Panc1 (cell line): ENCODE measurements at regions not wholly inside any gene's neighbourhood (a gene's known extent, or its start where the extent isn't known, plus 50 kb on each side); places are given as distances from the start of the nearest gene placed in this dataset.

Source experiments
- ATAC-seq: fragments of 200-7000 bp; cut with Tn5 transposase; 2 replicates; pipeline ENCODE4 v1.9.1; 2020; ENCODE audit warnings: mild to moderate bottlenecking, moderate library complexity
- BruUV-seq: library from RNA; stranded (reverse); fragments of 400-500 nt; replicated peaks from 2 replicates; lab custom pipeline; 2021; lab: Mats Ljungman, UMichigan
- CTCF ChIA-PET: fragments of 300-600 bp; sonication (Branson Sonifier 250); formaldehyde crosslinking; loops from one replicate; lab custom pipeline; 2022; ENCODE audit warnings: antibody characterized with exemption; lab: Charles Lee
- POLR2A ChIA-PET: fragments of 300-600 bp; sonication (Branson Sonifier 250); formaldehyde crosslinking; loops from one replicate; lab custom pipeline; 2022; ENCODE audit warnings: antibody characterized with exemption; lab: Charles Lee
- DNase-seq: peaks from one replicate; pipeline ENCODE4 v3.0.0-alpha.2; 2010; ENCODE audit warnings: low read depth, low spot score
- H3K27ac ChIP-seq: 2 replicates; pipeline ENCODE4 v1.5.1; 2011; ENCODE audit warnings: mild to moderate bottlenecking, low read length, inconsistent platforms
- H3K27me3 ChIP-seq: fragments of 200-500 bp; sonication (Bioruptor generic); 2 replicates; pipeline ENCODE4 v1.6.0; 2014; ENCODE audit warnings: low read length, inconsistent platforms; ENCODE audit not compliant: control insufficient read depth, insufficient read depth
- H3K36me3 ChIP-seq: fragments of 200-500 bp; sonication (Bioruptor generic); 2 replicates; pipeline ENCODE4 v1.5.1; 2014; ENCODE audit warnings: inconsistent platforms, mild to moderate bottlenecking, low read length, moderate library complexity; ENCODE audit not compliant: control insufficient read depth, insufficient read depth
- H3K4me1 ChIP-seq: 2 replicates; pipeline ENCODE4 v1.5.1; 2011; ENCODE audit warnings: inconsistent platforms, mild to moderate bottlenecking, low read length, moderate library complexity; ENCODE audit not compliant: control insufficient read depth, insufficient read depth
- H3K4me3 ChIP-seq, 2 experiments: 2 replicates each; pipeline ENCODE4 v1.5.1; 2011 to 2012; ENCODE audit warnings: low read depth in 2 of 2, low read length in 2 of 2, mild to moderate bottlenecking in 2 of 2, inconsistent platforms in 1 of 2, moderate library complexity in 1 of 2
- H3K9me3 ChIP-seq: fragments of 200-500 bp; sonication (Bioruptor generic); 2 replicates; pipeline ENCODE4 v1.5.1; 2014; ENCODE audit warnings: low read depth, mild to moderate bottlenecking, inconsistent platforms, low read length, moderate library complexity; ENCODE audit not compliant: control insufficient read depth, insufficient read depth
- CTCF ChIP-seq: fragments of 450-650 bp; IDR thresholded peaks from 2 replicates; pipeline ENCODE4 v1.5.1; 2017; ENCODE audit warnings: mild to moderate bottlenecking
- POLR2AphosphoS5 ChIP-seq: IDR thresholded peaks from 2 replicates; pipeline ENCODE4 v1.6.1; 2012; ENCODE audit warnings: mild to moderate bottlenecking, low read depth, low read length, moderate library complexity
- REST ChIP-seq, 2 experiments: IDR thresholded peaks; 2 replicates each; pipeline ENCODE4 v1.6.1; 2011 to 2012; ENCODE audit warnings: low read depth in 2 of 2, control low read depth in 1 of 2, low read length in 1 of 2, mild to moderate bottlenecking in 1 of 2, moderate library complexity in 1 of 2; ENCODE audit not compliant: insufficient read depth in 1 of 2
- SIN3A ChIP-seq: IDR thresholded peaks from 2 replicates; pipeline ENCODE4 v1.6.1; 2012; ENCODE audit warnings: low read depth, mild to moderate bottlenecking, low read length, moderate library complexity, borderline replicate concordance; ENCODE audit not compliant: insufficient read depth
- TCF7L2 ChIP-seq: IDR thresholded peaks from 2 replicates; pipeline ENCODE4 v1.6.1; 2011; ENCODE audit warnings: mild to moderate bottlenecking, low read depth, low read length, inconsistent platforms
- in situ Hi-C: cut with HindIII; loops from 2 replicates; pipeline ENCODE4 v1.10.0; 2016; ENCODE audit warnings: low sequenced_read_pairs, low pct_unique_long_range_greater_than_20kb
- intact Hi-C: fragments of 100-400 bp; cut with micrococcal nuclease; formaldehyde crosslinking; loops from one replicate; pipeline ENCODE4 v1.10.0; 2022; ENCODE audit not compliant: unreplicated experiment

- no peak for ATAC-seq
- BruUV-seq, result no TSS peak
- in situ Hi-C loops, result no loop called here
These were observed 1127.9 kb upstream of the CHAC2 start for GRCh38 chr2:52639692-52640091.

GRCh38 chr2:52632543-52632942 lies 1135.1 kb upstream of the CHAC2 start:
- Histone ChIP-seq H3K36me3 (no peaks in the 10 kb centered on the region), H3K4me1 (no peaks in the 10 kb centered on the region), H3K9me3 (no peaks in the 10 kb centered on the region; the same call in 1 of the 2 replicates), H3K27me3 (no peaks in the 10 kb centered on the region), H3K4me3 (no peak overlapping the region), H3K27ac (no peak overlapping the region)
- DNase-seq, result no peak
- TF ChIP-seq TCF7L2, result no peak
- TF ChIP-seq REST (IDR thresholded peaks at IDR 0.05; ENCODE audit: insufficient read depth in 1 of 2, low read depth in 2 of 2, low read length in 1 of 2), result no peak
- TF ChIP-seq SIN3A, result no peak
- no peak for TF ChIP-seq POLR2AphosphoS5
- no peak for TF ChIP-seq CTCF
- POLR2A ChIA-PET, result no interaction called here
- in situ Hi-C loops, result no loop called here
- intact Hi-C loops, result no loop called here
- BruUV-seq, result no TSS peak
- ATAC-seq, result no peak
- CTCF ChIA-PET, result no interaction called here

More at GRCh38 chr2:52639692-52640091, 1127.9 kb upstream of the CHAC2 start:
- no peaks in the 10 kb centered on the region for H3K36me3 ChIP-seq
- no peaks in the 10 kb centered on the region for H3K4me1 ChIP-seq
- no peaks in the 10 kb centered on the region for H3K27me3 ChIP-seq
- H3K27ac ChIP-seq, result no peak overlapping the region
- H3K4me3 ChIP-seq, result no peak overlapping the region
- TF ChIP-seq CTCF, result no peak
- TF ChIP-seq TCF7L2, result no peak
- no peak for TF ChIP-seq POLR2AphosphoS5
- TF ChIP-seq SIN3A, result no peak
- TF ChIP-seq REST (IDR thresholded peaks at IDR 0.05; ENCODE audit: insufficient read depth in 1 of 2, low read depth in 2 of 2, low read length in 1 of 2), result no peak
- ChIA-PET CTCF (no interaction called here), POLR2A (no interaction called here)
- intact Hi-C loops, result no loop called here
- no peaks in the 10 kb centered on the region for H3K9me3 ChIP-seq
- DNase-seq, result no peak
